ENCODE measurements at regions not wholly inside any gene's neighbourhood (a gene's known extent, or its start where the extent isn't known, plus 50 kb on each side); places are given as distances from the start of the nearest gene placed in this dataset.

GRCh38 chr12:4089121-4089606 lies 184.4 kb upstream of the CCND2 start:
- H3K4me1 ChIP-seq (ENCODE audit: insufficient read depth, low read length, severe bottlenecking), result no peaks in the 10 kb centered on the region
- H3F3A ChIP-seq (ENCODE audit: insufficient read depth, low read length), result no peaks in the 10 kb centered on the region
- no peak overlapping the region for H3K9ac ChIP-seq (ENCODE audit: low read length)
- no peaks in the 10 kb centered on the region for H3K9me2 ChIP-seq (ENCODE audit: low read depth, low read length)
- no peak overlapping the region for H3K27ac ChIP-seq (ENCODE audit: low read depth, low read length, poor library complexity, severe bottlenecking)
- TF ChIP-seq EZH2 (IDR thresholded peaks at IDR 0.05; ENCODE audit: borderline replicate concordance, low read length), result no peak
- TF ChIP-seq CTCF (IDR thresholded peaks at IDR 0.05; ENCODE audit: low read length), result no peak
- no peak overlapping the region for H2AFZ ChIP-seq (ENCODE audit: low read length)
- H3K27me3 ChIP-seq (ENCODE audit: insufficient read depth, low read length), result no peaks in the 10 kb centered on the region; the same call in 1 of the 2 replicates
- H3K4me3 ChIP-seq (ENCODE audit: low read depth, low read length, poor library complexity, severe bottlenecking), result no peak overlapping the region
- H4K20me1 ChIP-seq (ENCODE audit: insufficient read depth, low read length), result no peaks in the 10 kb centered on the region
- H3K36me3 ChIP-seq (ENCODE audit: insufficient read depth, low read length), result no peaks in the 10 kb centered on the region
- H3K79me2 ChIP-seq (ENCODE audit: insufficient read depth, low read length), result no peaks in the 10 kb centered on the region
- H3K9me3 ChIP-seq (ENCODE audit: low read length), result no peaks in the 10 kb centered on the region
- H3K4me2 ChIP-seq (ENCODE audit: low read length), result no peak overlapping the region

- Histone ChIP-seq H2AFZ (ENCODE audit: low read length) (no peak overlapping the region), H3K27ac (ENCODE audit: low read depth, low read length, poor library complexity, severe bottlenecking) (no peak overlapping the region), H3K27me3 (ENCODE audit: insufficient read depth, low read length) (no peaks in the 10 kb centered on the region; the same call in 1 of the 2 replicates)
These were observed 185.1 kb upstream of the CCND2 start for GRCh38 chr12:4088451-4088850.

GRCh38 chr12:4086481-4086880 lies 187.1 kb upstream of the CCND2 start:
- H3F3A ChIP-seq (ENCODE audit: insufficient read depth, low read length), result no peaks in the 10 kb centered on the region
- H3K4me2 ChIP-seq (ENCODE audit: low read length), result no peak overlapping the region
- H3K79me2 ChIP-seq (ENCODE audit: insufficient read depth, low read length), result no peaks in the 10 kb centered on the region
- no peaks in the 10 kb centered on the region for H3K4me1 ChIP-seq (ENCODE audit: insufficient read depth, low read length, severe bottlenecking)
- no peaks in the 10 kb centered on the region for H3K36me3 ChIP-seq (ENCODE audit: insufficient read depth, low read length)
- no peaks in the 10 kb centered on the region for H3K9me2 ChIP-seq (ENCODE audit: low read depth, low read length)
- TF ChIP-seq EZH2 (IDR thresholded peaks at IDR 0.05; ENCODE audit: borderline replicate concordance, low read length), result no peak
- no peak for TF ChIP-seq CTCF (IDR thresholded peaks at IDR 0.05; ENCODE audit: low read length)
- no peaks in the 10 kb centered on the region; the same call in 1 of the 2 replicates for H3K27me3 ChIP-seq (ENCODE audit: insufficient read depth, low read length)
- H3K27ac ChIP-seq (ENCODE audit: low read depth, low read length, poor library complexity, severe bottlenecking), result no peak overlapping the region
- no peaks in the 10 kb centered on the region for H4K20me1 ChIP-seq (ENCODE audit: insufficient read depth, low read length)
- H3K4me3 ChIP-seq (ENCODE audit: low read depth, low read length, poor library complexity, severe bottlenecking), result no peak overlapping the region
- H3K9me3 ChIP-seq (ENCODE audit: low read length), result no peaks in the 10 kb centered on the region
- no peak overlapping the region for H3K9ac ChIP-seq (ENCODE audit: low read length)
- H2AFZ ChIP-seq (ENCODE audit: low read length), result no peak overlapping the region

More at GRCh38 chr12:4088451-4088850, 185.1 kb upstream of the CCND2 start:
- Histone ChIP-seq H4K20me1 (ENCODE audit: insufficient read depth, low read length) (no peaks in the 10 kb centered on the region), H3F3A (ENCODE audit: insufficient read depth, low read length) (no peaks in the 10 kb centered on the region), H3K9ac (ENCODE audit: low read length) (no peak overlapping the region), H3K4me3 (ENCODE audit: low read depth, low read length, poor library complexity, severe bottlenecking) (no peak overlapping the region), H3K4me1 (ENCODE audit: insufficient read depth, low read length, severe bottlenecking) (no peaks in the 10 kb centered on the region), H3K9me3 (ENCODE audit: low read length) (no peaks in the 10 kb centered on the region), H3K9me2 (ENCODE audit: low read depth, low read length) (no peaks in the 10 kb centered on the region), H3K36me3 (ENCODE audit: insufficient read depth, low read length) (no peaks in the 10 kb centered on the region), H3K4me2 (ENCODE audit: low read length) (no peak overlapping the region), H3K79me2 (ENCODE audit: insufficient read depth, low read length) (no peaks in the 10 kb centered on the region)
- TF ChIP-seq CTCF (IDR thresholded peaks at IDR 0.05; ENCODE audit: low read length) (no peak), EZH2 (IDR thresholded peaks at IDR 0.05; ENCODE audit: borderline replicate concordance, low read length) (no peak)

Data from OCI-LY1 (cell line).